COLO668 (cell line): ENCODE measurements at regions not wholly inside any gene's neighbourhood (a gene's known extent, or its start where the extent isn't known, plus 50 kb on each side); places are given as distances from the start of the nearest gene placed in this dataset.
"Not testable (repeated sequence)": the region's sequence is repeated elsewhere in the genome, so short reads cannot be mapped to it uniquely, and the experiment has no call there.

Experiments used
- DNase-seq: peaks from one replicate; lab custom pipeline; 2025; ENCODE audit not compliant: unreplicated experiment; lab: John Stamatoyannopoulos, UW

GRCh38 chr3:144585408-144585807 is 613.8 kb downstream of the DIPK2A start:
- no peak for DNase-seq

DNA sequence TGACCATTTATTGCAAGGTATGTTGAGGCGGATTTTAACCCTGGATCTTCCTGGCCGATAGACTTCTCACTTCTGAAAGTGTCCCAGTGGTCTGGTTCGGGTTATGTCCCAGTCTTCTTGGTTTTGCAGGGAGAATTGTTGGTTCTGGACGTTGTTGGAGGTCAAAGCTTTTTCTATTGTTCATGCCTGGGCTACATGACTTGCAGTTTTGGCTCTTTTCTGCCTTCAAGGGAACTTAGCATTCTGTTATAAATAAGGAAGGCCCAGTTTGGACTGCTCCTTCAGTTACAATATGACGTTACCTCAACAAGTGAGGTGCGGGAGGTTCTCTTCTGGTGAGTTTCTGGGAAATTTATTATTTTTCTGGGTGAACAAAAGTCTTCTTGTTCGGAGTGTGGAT is 614.3 kb downstream of the DIPK2A start:
- no peak for DNase-seq

- DNase-seq, result no peak
Observed at GRCh38 chr3:144586382-144586781, 614.8 kb downstream of the DIPK2A start.

DNA sequence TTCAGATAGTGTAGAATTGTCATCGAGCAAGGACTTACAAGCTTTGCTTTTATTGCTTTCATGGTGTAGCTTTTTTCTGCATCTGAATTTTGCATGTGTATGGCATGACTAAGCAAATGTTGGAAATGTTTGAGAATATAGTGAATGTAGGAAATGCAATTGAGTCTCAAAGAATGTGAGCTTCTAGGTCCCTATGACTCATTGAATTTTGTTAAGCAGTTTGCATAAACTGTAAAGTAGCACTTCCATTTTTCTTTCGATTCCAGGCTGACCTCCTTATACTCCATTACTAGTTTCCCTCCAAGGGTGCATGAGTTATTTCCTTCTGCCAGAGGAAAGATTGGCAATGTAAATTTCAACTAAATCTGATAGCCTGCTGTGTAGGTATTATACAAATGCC is 619.2 kb downstream of the DIPK2A start:
- DNase-seq, result no peak

- no peak for DNase-seq
Observed at GRCh38 chr3:144593881-144594280, 622.3 kb downstream of the DIPK2A start.

DNA sequence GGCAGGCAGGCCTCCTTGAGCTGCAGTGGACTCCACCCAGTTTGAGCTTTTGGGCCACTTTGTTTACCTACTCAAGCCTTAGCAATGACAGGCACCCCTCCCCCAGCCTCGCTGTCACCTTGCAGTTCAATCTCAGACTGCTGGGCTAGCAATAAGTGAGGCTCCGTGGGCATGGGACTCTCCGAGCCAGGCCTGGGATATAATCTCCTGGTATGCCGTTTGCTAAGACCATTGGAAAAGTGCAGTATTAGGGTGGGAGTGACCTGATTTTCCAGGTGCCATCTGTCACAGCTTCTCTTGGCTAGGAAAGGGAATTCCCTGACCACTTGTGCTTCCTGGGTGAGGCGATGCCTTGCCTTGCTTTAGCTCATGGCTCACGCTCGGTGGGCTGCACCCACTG is 648.6 kb downstream of the DIPK2A start:
- DNase-seq, result not testable (repeated sequence)

GRCh38 chr3:144622845-144623244 is 651.2 kb downstream of the DIPK2A start:
- DNase-seq, result no peak

DNA sequence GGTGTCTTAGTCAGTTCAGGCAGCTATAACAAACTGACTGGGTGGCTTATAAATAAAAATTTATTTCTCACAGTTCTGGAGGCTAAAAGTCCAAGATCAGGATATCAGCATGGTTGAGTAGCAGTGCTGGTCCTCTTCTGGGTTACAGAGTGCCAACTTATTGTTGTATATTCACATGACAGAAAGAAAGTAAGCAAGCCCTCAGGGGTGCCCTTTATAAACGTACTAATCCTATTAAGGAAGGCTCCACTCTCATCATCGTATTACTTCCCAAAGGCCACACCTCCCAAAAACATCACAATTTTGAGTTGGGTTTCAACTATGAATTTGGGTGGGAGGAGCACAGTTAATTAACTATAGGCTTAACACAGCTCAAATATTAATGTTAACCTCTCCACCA is 653.0 kb downstream of the DIPK2A start:
- DNase-seq, result no peak

GRCh38 chr3:144626835-144627234 is 655.2 kb downstream of the DIPK2A start:
- no peak for DNase-seq

- no peak for DNase-seq
Observed at GRCh38 chr3:144629381-144629780, 657.8 kb downstream of the DIPK2A start.

GRCh38 chr3:144636833-144637232 is 665.2 kb downstream of the DIPK2A start:
- DNase-seq, result no peak

- no peak for DNase-seq
Observed at GRCh38 chr3:144638009-144638408, 666.4 kb downstream of the DIPK2A start.

DNA sequence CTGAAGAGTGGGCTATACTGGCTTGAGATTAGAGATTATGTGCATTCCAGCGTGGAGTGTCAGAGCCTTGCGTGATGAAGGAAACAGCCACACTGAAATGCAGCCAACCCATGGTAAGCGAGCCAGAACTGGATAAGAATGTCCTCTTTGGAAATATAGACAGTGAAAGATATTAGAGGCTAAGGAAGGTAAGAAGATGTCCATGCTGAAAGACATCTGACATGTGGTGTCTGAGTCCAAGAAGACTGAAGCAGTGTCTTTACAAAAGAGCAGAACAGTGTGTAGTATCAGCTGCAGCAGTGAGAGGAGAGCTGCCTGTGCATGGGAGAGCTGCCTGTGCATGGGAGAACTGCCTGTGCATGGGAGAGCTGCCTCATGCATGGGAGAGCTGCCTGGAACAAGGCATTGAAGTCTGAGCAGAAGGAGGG is 672.2 kb downstream of the DIPK2A start:
- DNase-seq, result no peak

DNA sequence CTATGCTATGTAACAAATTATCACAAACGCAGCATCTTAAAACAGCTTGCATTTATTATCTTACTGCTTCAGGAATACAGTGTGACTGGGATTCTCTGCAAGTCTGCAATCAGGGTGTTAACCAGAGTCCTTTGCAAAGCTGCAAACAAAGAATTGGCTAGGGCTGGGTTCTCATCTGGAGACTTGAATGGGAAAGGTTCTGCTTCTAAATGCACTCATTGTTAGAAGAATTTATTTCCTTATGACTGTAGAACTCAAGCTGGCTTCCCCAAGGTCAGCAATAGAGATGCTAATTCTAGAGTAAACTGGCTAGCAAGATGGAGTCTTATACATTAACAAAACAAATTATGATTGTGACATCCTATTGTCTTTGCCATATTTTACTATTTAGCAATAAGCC is 673.7 kb downstream of the DIPK2A start:
- DNase-seq, result no peak

DNA sequence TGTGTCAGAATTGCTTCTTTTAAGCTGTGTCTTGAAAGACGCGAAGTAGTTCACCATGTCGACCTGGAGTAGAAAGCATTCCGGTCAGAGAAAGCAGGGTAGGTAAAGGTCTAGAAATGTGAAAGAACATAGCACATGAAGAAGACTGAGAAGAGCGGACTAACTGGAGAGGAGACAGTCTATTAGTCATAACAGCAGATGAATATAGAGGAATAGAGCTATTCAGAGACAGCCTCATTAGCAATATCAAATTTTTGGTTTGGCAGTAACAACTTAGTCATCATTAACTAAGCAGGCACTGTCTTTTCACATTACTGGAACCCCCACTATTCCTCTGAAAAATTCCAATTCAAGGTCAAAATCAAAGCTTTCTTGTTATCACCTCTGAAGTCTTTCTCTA is 678.8 kb downstream of the DIPK2A start:
- DNase-seq, result no peak

GRCh38 chr3:144652573-144652972 is 681.0 kb downstream of the DIPK2A start:
- no peak for DNase-seq

- DNase-seq, result no peak
Observed at GRCh38 chr3:144655423-144655822, 683.8 kb downstream of the DIPK2A start.

DNA sequence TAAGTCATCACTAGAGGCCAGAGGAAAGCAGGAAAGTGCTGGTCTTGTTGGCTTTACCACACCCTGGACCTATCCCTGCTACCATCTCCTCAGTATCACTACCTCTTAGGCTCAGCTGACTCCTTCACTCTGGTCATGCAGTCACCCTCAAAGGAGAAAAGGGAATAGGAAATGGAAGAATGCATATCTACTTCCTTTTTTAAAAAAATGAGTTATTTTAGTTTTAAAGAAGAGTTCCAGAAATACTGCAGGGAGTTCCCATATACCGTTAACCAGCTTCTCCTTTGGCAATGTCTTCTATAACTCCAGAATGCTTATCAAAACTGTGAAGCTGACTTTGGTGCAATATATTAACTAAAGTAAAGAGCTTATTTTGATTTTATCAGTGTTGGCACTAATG is 688.6 kb downstream of the DIPK2A start:
- no peak for DNase-seq

DNA sequence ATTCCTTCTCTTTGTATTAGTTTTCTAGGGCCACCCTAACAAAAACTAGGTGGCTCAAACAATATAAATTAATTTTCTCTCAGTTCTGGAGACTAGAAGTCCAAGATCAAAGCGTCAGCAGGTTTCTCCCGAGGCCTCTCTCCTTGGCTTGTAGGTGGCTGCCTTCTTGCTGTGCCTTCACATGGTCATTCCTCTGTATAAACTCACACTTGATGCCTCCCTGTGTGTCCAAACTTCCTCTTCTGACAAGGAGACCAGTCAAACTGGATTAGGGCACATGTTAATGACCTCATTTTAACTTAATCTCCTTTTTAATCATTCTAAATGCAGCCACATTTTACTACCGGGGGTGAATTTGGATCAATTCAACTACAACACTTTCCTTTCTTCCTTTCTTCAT is 691.1 kb downstream of the DIPK2A start:
- no peak for DNase-seq

GRCh38 chr3:144663456-144664436 is 692.1 kb downstream of the DIPK2A start:
- no peak for DNase-seq

- no peak for DNase-seq
Observed at GRCh38 chr3:144665567-144666053, 694.0 kb downstream of the DIPK2A start.

DNA sequence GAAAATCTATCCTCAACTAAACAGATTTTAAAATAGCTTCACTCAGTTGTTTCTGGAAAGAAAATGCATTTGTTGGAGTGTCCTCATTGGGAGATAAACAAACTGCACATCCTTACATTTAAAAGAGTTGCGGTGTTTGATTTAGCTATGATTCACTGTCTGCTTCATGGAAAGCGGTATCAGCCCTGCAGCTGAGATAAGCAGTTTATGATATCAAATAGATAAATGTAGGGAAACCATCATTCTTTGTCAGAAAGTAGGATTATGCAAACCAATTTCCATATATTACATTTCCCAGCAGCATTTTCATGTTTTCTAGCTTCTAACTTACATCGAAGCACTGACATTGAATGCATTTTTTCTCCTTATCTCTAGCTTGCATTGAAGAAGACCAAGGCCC is 698.9 kb downstream of the DIPK2A start:
- no peak for DNase-seq

- DNase-seq, result no peak
Observed at GRCh38 chr3:144677103-144677502, 705.5 kb downstream of the DIPK2A start.
